ENCODE measurements at regions not wholly inside any gene's neighbourhood (a gene's known extent, or its start where the extent isn't known, plus 50 kb on each side); places are given as distances from the start of the nearest gene placed in this dataset.

GRCh38 chr1:191595170-191595569, 563.1 kb upstream of the RGS18 start:
- no peak overlapping the region for H3K4me3 Mint-ChIP-seq (ENCODE audit: low read depth, unreplicated experiment)
- intact Hi-C loops (cut with micrococcal nuclease; ENCODE audit: unreplicated experiment): no loop called here
- H3K27ac Mint-ChIP-seq (ENCODE audit: unreplicated experiment): no peak overlapping the region
- BruUV-seq (replicated peaks): no TSS peak
- H3K4me1 Mint-ChIP-seq (ENCODE audit: low read depth, unreplicated experiment): no peaks in the 10 kb centered on the region
- CTCF ChIA-PET: no interaction called here
- no peak for TF ChIP-seq CTCF (IDR thresholded peaks at IDR 0.05; ENCODE audit: unreplicated experiment)
- DNase-seq: no peak
- no peaks in the 10 kb centered on the region for H3K9me3 Mint-ChIP-seq (ENCODE audit: low read depth, unreplicated experiment)
- no peaks in the 10 kb centered on the region for H3K27me3 Mint-ChIP-seq (ENCODE audit: unreplicated experiment)
- H3K36me3 Mint-ChIP-seq (ENCODE audit: insufficient read depth, unreplicated experiment): no peaks in the 10 kb centered on the region

- no peak for TF ChIP-seq CTCF (IDR thresholded peaks at IDR 0.05; ENCODE audit: unreplicated experiment)
- Mint-ChIP-seq H3K4me3 (ENCODE audit: low read depth, unreplicated experiment) (no peak overlapping the region), H3K9me3 (ENCODE audit: low read depth, unreplicated experiment) (no peaks in the 10 kb centered on the region), H3K36me3 (ENCODE audit: insufficient read depth, unreplicated experiment) (no peaks in the 10 kb centered on the region), H3K27me3 (ENCODE audit: unreplicated experiment) (no peaks in the 10 kb centered on the region), H3K27ac (ENCODE audit: unreplicated experiment) (no peak overlapping the region), H3K4me1 (ENCODE audit: low read depth, unreplicated experiment) (no peaks in the 10 kb centered on the region)
- CTCF ChIA-PET: no interaction called here
- DNase-seq: no peak
- BruUV-seq (replicated peaks): no TSS peak
- intact Hi-C loops (cut with micrococcal nuclease; ENCODE audit: unreplicated experiment): no loop called here
These were observed 549.9 kb upstream of the RGS18 start for GRCh38 chr1:191608367-191608766.

GRCh38 chr1:191609305-191609704, 549.0 kb upstream of the RGS18 start:
- CTCF ChIA-PET: no interaction called here
- no peaks in the 10 kb centered on the region for H3K36me3 Mint-ChIP-seq (ENCODE audit: insufficient read depth, unreplicated experiment)

GRCh38 chr1:191615101-191615821, 543.0 kb upstream of the RGS18 start:
- Mint-ChIP-seq H3K36me3 (ENCODE audit: insufficient read depth, unreplicated experiment) (no peaks in the 10 kb centered on the region), H3K4me3 (ENCODE audit: low read depth, unreplicated experiment) (no peak overlapping the region), H3K27me3 (ENCODE audit: unreplicated experiment) (no peaks in the 10 kb centered on the region), H3K9me3 (ENCODE audit: low read depth, unreplicated experiment) (no peaks in the 10 kb centered on the region), H3K27ac (ENCODE audit: unreplicated experiment) (no peak overlapping the region), H3K4me1 (ENCODE audit: low read depth, unreplicated experiment) (no peaks in the 10 kb centered on the region)
- no TSS peak for BruUV-seq (replicated peaks)
- no peak for TF ChIP-seq CTCF (IDR thresholded peaks at IDR 0.05; ENCODE audit: unreplicated experiment)
- CTCF ChIA-PET: no interaction called here
- DNase-seq: no peak
- intact Hi-C loops (cut with micrococcal nuclease; ENCODE audit: unreplicated experiment): no loop called here

More at GRCh38 chr1:191609305-191609704, 549.0 kb upstream of the RGS18 start:
- H3K4me3 Mint-ChIP-seq (ENCODE audit: low read depth, unreplicated experiment): no peak overlapping the region
- TF ChIP-seq CTCF (IDR thresholded peaks at IDR 0.05; ENCODE audit: unreplicated experiment): no peak
- DNase-seq: no peak
- no peaks in the 10 kb centered on the region for H3K9me3 Mint-ChIP-seq (ENCODE audit: low read depth, unreplicated experiment)
- no peaks in the 10 kb centered on the region for H3K27me3 Mint-ChIP-seq (ENCODE audit: unreplicated experiment)
- no TSS peak for BruUV-seq (replicated peaks)
- no peaks in the 10 kb centered on the region for H3K4me1 Mint-ChIP-seq (ENCODE audit: low read depth, unreplicated experiment)
- H3K27ac Mint-ChIP-seq (ENCODE audit: unreplicated experiment): no peak overlapping the region
- intact Hi-C loops (cut with micrococcal nuclease; ENCODE audit: unreplicated experiment): no loop called here

Measured in Calu3 (cell line).